GM18507 (cell line): ENCODE measurements at regions not wholly inside any gene's neighbourhood (a gene's known extent, or its start where the extent isn't known, plus 50 kb on each side); places are given as distances from the start of the nearest gene placed in this dataset.

Experiments
- DNase-seq: peaks from one replicate; pipeline ENCODE4 v3.0.0; 2011; ENCODE audit warnings: low read depth; ENCODE audit not compliant: insufficient read length; ENCODE audit errors: extremely low spot score
- FAIRE-seq: peaks from 2 replicates; lab custom pipeline; 2011; peaks lifted over from hg19 to GRCh38; lab: Jason Lieb, UNC

DNA sequence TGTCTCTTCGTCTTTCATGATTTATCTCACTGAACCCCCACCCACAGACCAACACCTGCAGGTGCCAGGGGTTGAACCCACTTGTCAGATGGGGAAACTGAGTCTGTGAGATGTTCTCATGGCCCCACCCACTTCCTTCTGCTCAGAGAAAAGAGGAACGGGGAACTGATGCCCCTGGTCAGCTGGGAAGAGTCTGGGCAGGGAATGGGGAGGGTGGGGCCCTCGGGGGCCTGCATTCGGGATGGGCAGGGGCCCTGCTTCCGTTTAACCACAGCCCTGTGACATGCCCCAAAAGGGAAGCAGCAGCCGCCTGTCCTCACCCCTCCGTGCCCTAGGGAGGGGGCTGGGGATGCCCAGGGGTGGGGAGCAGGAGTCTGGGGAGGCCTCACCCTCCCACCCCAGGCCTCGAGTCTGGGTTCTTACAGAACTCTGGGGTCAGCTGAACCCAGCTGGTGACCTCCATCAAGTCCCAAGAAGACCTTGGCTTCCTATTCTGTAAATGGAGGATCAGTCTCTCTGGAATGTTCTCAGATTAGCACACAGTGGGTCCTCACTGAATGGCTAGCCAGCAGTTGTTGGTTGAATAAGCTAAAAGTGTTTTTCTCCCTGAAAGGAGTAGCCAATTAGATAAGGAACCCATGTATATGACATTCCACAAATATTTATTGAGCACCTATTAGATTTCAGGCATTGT is 81.5 kb downstream of the CEBPB start:
- no peak for DNase-seq
- FAIRE-seq: no peak

DNA sequence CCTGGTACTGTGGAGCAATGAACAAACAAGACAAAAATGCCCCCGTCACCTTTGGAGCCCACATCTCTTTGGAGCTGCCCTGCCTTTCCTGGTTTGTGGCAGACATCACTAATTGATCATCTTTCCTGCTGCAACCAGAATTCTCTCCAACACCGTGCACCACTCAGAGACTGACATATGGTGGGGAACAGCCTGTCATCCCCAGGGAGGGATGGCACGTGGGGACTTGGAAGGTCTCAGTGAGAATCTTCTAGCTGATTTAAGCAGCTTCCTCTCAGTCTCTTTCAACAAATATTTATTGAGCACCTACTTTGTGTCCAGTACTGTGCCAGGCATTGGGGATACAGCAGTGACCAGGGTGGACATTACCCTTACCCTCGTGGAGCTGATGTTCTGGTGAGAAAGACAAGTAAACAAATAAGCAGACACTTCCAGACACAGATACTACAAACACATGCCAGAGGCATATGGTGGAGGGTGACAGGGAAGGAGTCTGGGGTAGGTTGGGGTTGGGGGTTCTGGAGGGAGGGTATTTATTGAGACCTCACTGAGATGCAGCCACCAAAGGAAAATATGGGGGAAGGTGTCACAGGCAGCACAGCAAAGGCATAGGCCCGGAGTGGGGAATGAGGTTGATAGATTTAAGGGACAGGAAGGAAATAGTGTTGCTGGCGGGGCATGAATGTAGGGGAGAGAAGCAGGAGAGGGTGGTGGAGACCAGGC is 82.3 kb downstream of the CEBPB start:
- no peak for FAIRE-seq
- DNase-seq: no peak

DNA sequence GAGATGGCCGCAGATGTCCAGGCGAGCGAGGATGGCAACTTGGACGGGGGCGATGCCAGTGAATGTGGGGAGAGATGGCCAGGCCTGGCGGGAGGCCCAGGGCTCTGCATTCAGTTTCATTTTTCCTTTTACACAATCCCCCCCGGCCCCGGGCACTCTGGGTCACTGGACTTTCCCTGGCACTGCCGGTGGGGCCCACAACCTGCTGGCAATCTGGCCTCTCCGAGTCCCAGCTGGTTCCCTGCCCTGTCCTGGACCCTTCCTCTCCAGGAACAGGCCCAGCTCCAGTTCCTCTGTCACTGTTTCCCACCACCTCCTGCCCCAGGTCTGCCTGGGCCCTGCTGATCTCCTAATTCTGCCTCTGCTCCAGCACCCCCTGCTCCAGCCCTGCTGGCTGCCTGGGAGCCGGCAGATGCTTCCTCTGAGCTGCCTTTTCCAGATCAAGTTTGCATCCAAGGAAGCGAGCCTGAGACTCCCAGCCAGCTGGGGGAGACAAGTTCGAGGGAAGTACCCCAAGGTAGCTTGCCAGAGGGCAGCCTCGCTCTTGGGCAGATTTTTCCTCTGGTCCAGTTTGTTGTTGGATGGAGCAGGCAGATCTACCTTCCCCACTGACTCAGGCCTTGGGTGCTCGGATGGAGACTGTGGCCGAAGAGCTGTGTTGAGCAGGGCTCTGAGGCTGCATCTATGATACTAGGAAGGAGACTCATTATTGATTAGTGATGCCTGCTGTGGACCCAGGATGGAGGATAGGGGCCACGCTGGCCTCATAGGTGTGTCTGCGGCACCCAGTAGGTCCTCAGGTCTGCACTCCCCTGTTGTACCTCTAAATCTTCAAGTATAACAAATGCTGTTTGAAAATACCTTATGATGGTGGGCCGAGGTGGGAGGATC is 83.2 kb downstream of the CEBPB start:
- DNase-seq: no peak
- FAIRE-seq: no peak

DNA sequence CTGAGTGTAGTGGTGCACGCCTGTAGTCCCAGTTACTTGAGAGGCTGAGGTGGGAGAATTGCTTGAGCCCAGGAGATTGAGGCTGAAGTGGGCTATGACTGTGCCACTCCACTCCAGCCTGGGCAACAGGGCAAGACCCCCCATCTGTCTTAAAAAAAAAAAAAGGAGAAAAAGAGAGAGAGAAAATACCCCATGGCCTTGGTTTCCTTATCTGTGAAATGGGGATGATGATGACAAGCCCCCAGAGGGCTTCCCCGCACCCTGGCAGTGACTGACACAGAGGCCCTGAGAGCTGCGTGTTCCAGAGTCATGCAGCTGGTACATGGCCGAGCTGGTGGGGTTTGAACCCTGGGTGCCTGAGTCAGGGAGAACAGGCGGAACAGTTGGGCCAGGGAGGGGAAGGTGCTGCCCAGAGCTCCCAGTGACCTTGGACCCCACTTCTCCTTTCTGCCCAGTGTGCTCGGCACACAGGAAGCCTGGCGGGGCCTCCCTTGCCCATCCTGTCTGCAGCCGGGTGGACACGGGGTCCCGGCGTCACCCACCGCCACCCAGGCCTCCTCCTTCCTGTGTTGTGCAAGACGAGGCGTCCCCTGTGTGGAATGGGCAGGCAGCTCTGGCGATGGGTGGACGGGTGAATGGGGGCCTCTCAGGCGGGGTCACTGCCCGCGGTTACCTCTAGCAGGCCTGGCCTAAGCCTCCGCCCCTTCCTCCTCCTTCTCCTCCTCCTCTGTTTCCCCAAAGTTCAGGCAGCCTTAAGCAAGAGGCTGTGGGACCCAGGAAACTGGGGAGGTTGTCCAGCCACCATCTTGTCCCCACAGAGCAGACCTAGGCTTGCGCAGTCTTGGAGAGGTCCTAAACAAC is 84.2 kb downstream of the CEBPB start:
- FAIRE-seq (no peak), DNase-seq (no peak)

DNA sequence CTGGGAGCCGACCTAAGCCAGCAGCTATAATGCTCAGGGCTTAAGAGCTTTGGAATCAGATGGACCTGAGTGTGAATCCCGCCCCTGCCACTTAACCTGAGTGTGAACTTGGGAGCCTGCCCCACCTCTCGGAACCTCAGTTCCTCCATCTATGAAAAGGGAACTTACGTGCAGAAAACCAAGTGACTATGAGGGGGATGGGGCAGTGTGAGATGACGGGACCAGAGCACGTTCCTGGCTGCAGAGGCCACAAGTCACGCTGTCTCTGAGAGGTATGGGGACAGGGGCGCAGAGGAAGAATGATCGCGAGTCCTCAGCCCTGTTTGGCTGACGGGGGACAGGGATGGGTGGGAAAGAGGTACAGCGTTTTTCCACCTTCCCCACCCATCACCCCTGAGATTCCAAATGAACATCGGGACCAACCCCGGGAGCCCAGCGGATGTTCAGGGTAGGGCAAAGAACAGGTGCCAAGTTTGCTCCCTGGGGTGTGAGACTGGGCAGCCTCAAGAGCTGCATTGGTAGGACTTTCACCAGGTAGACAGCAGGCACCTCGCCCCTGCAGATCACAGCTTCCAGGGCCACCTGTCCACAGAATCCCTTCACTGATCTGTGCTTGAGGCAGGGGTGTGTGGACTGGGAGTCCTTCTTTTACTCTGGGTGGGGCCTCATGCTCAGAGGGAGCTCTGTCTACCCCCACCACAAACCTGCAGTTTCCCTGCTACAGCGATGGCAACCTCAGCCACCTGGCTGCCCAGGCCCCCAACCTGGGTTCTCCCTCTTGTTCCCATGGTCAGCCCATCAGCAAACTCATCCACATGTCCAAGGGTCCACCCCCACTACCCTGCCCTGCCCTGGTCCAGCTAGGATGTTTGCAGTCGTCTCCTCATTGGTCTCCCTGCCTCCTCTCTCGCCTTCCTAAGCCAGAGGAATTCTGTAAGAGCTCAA is 85.8 kb downstream of the CEBPB start:
- DNase-seq (no peak), FAIRE-seq (no peak)

DNA sequence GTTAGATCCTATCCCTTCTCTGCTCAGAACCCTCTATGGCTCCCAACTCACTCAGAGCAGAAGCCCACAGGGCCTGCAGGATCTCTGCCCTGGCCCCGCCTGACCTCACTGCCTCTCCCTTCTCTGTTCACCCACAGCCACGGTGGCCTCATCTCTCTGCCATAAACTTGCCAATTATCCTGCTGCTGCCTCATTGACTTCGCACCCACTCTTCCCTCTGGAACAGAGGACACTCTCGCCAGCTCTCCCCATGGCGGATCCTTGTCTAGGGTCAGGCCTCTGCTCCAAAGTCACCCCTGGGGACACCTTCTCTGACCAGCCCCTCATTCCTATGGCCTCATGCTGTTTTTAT is 86.4 kb downstream of the CEBPB start:
- FAIRE-seq (no peak), DNase-seq (no peak)

DNA sequence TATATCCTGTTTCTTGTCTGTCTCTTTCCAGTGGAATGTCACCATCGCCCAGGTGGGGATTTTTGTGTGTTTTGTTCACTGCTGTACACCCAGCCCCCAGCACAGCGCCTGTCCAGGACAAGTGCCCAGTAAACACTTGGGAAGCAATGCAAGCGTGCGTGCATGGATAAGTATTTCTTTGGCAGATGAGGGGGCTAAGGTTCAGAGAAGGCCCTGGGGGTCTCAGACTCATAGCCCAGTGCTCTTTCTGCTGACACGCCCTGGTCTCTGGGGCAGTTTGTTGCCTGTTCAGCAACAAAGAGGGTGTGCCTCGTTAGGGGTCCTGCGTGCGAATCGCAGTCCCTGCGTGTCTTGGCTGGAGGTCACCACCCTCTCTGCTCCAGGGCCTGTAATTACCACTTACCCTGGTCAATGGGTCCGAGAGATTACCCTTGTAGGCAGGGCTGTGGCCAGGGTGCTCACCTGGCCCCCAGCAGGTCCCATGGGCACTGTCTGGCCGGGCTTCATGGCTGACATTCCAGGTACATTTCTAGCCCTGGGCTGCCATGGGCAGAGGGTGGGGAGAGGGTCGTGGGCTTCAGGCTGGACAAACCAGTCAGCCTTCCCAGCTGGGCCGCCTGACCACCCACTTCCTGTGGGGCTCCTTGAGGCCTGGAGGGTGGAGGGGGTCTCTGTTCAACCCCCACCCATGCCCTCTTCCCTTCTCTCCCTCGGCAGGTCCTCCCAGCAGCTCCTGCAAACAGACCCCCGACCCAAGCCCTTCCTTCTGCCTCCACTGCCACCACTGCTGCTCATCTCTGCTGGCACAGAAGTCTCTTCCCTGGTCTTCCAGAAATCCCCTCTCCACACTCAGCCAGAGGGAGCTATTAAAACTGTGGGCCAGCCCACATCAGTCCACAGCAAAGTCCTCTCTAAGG is 87.1 kb downstream of the CEBPB start:
- FAIRE-seq (no peak), DNase-seq (no peak)

DNA sequence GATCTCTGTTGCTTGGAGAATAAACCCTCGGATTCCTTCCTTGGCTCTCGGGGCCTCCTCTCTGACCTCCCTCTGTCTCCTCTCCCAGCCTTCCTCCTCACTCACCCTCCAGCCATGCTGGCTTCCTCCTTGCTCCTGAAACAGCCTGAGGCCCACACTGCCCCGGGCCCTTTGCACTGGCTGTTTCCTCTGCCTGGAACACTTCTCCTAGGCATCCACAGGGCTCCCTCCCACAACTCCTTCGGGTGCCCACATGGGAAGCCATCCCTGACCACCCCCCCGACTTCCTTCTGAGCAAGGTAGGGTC is 87.7 kb downstream of the CEBPB start:
- no peak for FAIRE-seq
- DNase-seq: no peak

DNA sequence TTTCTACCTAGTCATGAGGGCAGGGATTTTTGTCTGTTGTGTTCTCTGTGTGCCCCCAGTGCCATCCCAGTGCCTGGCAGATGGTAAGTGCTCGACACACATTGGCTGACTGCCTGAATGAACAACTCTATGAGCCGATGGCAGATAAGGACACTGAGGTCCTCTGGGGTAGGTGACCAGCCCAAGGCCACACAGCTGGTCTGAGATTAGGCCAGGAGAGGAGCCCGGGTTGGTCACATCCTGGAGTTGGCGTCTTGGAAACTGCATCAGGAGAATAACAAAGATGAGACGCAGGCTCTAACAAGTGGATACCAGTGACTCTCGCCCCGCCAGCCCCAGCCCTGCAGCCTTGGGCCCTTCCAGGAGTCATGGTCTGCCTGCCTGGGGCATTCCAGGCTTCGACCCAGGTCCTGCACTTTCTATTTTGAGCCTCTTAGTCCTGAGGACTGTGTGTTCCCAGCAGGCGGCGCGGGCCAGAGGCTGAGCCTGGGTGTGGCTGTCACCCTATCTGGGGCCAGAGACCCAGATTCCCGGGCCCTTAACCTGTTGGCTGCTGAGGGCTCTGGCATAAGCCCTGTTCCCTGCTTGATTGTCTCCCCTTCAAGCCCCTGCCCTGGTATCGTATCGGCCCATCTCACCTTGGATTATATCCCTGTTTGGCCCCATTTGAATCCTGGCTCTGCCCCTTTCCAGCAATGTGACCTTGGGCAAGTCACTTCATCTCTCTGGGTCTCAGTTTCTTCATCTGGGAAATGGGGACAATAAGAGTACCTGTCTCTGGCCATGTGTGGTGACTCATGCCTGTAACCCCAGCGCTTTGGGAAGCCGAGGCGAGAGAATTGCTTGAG is 88.3 kb downstream of the CEBPB start:
- FAIRE-seq: no peak
- no peak for DNase-seq

DNA sequence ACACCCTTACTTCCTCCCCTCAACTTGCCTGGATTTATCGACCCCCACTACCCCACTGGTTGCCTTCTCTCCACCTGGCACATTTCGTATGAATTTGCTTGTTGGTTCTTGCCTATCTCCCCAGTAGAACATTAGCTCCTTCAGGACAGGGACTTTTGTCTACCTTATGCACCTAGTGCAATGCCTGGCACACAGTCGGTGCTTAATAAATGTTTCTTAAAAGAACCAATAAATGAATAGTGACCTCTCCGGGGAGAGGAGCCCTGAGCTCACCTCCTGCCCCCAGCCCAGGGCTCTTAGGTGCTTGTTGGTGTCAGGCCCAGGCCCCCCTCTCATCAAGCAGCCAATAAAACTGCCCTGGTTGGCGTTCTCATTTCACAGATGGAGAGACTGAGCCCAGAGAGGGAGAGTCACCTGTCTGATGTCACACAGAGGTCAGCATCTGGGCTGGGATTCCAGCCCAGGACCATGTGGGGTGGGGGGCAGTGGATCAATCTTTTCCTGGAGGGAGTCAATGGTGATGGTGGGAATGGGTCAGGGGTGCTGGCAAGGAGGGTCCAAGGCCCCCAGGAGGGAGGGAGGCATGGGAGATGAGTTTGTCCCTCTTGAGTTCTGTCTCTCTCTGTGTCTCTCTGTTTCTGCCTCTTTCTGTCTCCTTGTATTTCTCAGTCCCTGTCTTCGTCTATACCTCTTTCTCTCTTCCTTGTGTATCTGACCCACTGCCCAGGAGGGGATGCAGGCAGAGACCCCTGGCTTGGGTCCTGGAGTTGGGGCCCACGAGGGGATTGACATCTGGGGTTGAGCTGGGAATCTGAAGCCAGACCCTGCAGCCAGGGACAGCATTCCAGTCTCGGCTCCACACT is 89.6 kb downstream of the CEBPB start:
- no peak for DNase-seq
- no peak for FAIRE-seq

DNA sequence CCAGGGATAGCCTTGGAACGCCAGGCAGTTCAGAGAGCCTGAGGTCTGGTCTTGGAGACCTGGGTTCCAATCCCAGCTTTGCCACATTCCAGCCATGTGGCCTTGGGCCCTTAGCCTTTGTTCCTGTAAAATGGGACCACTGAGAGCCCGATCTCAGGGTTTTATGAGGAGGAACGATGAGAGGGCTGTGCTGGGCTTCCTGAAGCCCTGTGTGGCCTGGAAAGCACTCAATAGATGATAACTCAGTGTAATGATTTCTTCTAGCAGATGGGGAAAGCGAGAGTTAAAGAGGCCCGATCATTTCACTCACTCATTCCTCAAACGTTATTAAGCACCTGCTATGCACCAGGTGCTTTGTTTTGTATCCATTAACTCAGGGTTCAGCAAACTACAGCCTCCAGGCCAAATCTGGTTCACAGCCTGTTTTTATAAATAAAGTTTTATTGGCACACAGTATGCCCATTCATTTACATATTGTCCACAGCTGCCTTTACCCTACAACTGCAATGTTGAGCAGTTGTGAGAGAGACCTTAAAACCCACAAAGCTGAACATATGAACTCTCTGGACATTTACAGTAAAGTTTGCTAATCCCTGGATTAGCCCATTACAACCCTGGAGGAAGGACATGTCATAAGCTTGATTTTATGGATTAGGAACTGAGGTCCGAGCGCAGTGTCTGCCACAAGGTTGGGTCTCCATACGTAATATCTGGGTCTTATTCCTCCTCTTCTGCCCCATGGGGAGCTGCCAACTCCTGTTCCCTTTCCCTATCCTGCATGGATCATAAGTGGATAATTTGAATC is 90.4 kb downstream of the CEBPB start:
- no peak for FAIRE-seq
- DNase-seq: no peak

DNA sequence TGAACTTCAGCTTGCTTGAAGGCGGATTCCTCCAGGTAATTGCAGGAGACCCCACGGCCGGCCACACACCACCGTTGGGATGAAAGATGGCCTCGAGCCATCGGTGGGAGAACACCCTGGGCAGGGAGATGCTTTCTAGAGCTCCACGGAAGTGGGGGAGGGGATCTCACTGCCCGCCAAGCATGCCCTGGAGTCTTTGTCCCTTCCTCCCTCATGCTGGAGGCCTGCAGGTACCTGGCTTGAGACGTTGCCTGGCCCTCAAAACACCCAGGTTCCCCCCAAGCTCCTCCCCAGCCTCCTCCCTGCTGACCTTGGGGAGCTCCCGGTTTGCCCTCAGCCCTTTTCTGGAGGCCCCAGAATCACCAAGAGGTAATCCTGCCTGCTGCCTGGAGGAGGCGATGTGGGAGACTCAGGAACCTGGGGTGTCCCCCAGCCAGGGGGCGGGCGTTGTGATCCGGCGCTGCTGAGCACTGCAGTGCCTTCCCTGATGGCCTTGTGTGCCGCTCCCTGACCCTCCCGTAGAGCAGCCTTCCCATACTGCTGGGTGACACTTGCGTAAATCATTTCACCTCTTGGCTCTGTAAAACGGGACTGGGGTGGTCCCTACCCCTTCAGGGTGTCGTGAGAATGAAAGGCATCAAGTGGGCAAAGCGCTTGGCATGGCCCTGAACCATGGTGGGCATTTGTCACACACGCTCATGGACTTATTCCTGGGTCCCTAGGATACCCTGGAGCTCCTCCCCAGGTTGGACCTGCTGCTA is 91.4 kb downstream of the CEBPB start:
- DNase-seq (no peak), FAIRE-seq (no peak)

DNA sequence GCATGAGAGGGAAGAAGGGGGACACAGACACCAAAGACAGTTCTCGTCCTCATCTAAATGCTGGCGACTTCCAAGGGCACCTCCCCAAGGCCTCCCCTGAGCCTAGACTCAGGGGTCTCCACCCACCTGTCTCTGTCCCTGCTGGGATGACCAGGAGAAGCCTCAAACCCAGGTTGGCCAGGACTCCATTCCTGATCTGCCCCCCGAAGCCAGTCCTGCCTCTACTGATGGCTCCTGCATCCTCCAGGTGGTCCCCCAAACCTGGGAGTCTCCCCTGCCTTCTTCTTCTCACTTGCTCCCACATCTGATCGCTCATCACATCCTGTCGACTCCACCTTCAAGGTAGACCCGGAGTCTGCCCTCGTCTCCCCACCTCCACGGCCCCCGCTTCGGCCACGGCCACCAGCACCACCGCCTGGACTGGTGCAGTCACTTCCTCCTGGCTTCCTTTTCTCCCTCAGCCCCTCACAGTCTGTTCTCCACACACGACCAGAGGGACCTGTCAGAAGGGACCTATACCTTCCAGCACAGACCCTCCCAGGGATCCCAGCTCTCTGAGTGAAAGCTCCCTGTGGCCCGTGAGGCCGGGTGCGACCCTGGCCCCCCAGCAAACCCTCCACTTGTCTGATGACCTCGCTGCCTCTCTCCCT is 92.1 kb downstream of the CEBPB start:
- no peak for FAIRE-seq
- no peak for DNase-seq

DNA sequence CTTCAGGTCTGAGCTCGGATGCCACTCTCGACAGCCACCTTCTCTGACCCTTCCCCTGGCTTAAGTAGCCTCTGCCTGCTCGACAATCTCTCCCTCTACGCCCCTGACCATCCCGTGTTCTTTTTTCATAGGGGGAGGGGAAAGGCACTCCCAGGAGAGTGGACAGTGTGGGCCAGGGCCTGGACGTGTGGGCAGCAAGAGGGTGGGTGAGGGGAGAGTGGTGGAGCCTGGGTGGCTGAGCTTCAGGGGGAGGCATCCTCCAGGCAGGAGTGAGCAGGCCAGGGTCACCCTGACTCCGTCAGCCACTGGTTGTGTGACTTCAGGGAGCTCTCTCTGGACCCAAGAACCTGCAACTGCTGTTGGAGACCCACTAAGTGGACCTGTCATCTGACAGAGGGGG is 92.7 kb downstream of the CEBPB start:
- FAIRE-seq: no peak
- no peak for DNase-seq
